K562 (cell line): ENCODE measurements at regions not wholly inside any gene's neighbourhood (a gene's known extent, or its start where the extent isn't known, plus 50 kb on each side); places are given as distances from the start of the nearest gene placed in this dataset.

Experiments
- CEBPB ChIP-seq: fragments of 450-650 bp; IDR thresholded peaks from 2 replicates; pipeline ENCODE4 v1.6.1; 2016; ENCODE audit warnings: missing genetic modification characterization, missing compliant biosample characterization
- ELF2 ChIP-seq: fragments of 250-450 bp; sonication (Bioruptor Pico); IDR thresholded peaks from 2 replicates; pipeline ENCODE4 v1.5.0; 2021; ENCODE audit warnings: mild to moderate bottlenecking
- FOXM1 ChIP-seq, 2 experiments: fragments of 450-650 bp in 1 of 2; sonication (generic) in 1 of 2; formaldehyde crosslinking in 1 of 2; IDR thresholded peaks; 2 replicates each; pipeline versions ENCODE4 v1.6.1 to v1.9.0; 2017 to 2022; ENCODE audit warnings: low read depth in 2 of 2, mild to moderate bottlenecking in 2 of 2, missing genetic modification reagents in 1 of 2, moderate library complexity in 1 of 2
- JUNB ChIP-seq: fragments of 450-650 bp; formaldehyde crosslinking; conservative IDR thresholded peaks from 2 replicates; pipeline ENCODE4 v1.4.0; 2020; ENCODE audit warnings: mild to moderate bottlenecking
- L3MBTL2 ChIP-seq: fragments of 450-650 bp; IDR thresholded peaks from 2 replicates; pipeline ENCODE4 v1.6.1; 2016; ENCODE audit warnings: mild to moderate bottlenecking, moderate library complexity
- POLR2AphosphoS5 ChIP-seq: IDR thresholded peaks from 2 replicates; pipeline ENCODE4 v1.6.1; 2011; ENCODE audit warnings: mild to moderate bottlenecking, low read depth, low read length, moderate library complexity; ENCODE audit not compliant: control insufficient read depth, insufficient read depth
- RAD21 ChIP-seq, 2 experiments: fragments of 250-450 bp in 1 of 2; fragments of 450-650 bp in 1 of 2; sonication (Bioruptor Pico) in 1 of 2; formaldehyde crosslinking in 1 of 2; IDR thresholded peaks in 1 of 2; conservative IDR thresholded peaks in 1 of 2; 2 replicates each; pipeline versions ENCODE4 v1.4.0 to v1.8.0; 2020 to 2022; ENCODE audit warnings: mild to moderate bottlenecking in 2 of 2, moderate library complexity in 1 of 2
- ZNF253 ChIP-seq: fragments of 250-450 bp; sonication (Bioruptor Pico); conservative IDR thresholded peaks from 2 replicates; pipeline ENCODE4 v1.6.1; 2021; ENCODE audit warnings: mild to moderate bottlenecking
- TF ChIP-seq, protein P1 (sequence below): sonication (generic); formaldehyde crosslinking; IDR thresholded peaks from 2 replicates; pipeline ENCODE4 v1.8.1; 2023; ENCODE audit warnings: mild to moderate bottlenecking, missing genetic modification reagents
- TF ChIP-seq, protein P2 (sequence below), 3 experiments: IDR thresholded peaks in 2 of 3; conservative IDR thresholded peaks in 1 of 3; 2 replicates each; pipeline ENCODE4 v1.5.1; 2011 to 2012; ENCODE audit warnings: low read length in 3 of 3, mild to moderate bottlenecking in 3 of 3, control low read depth in 2 of 3, improper control_type of control experiment in 1 of 3, inconsistent platforms in 1 of 3, low read depth in 1 of 3, mixed read lengths in 1 of 3, moderate library complexity in 1 of 3; ENCODE audit not compliant: insufficient read depth in 2 of 3
- TF ChIP-seq, protein P3 (sequence below): sonication (generic); formaldehyde crosslinking; IDR thresholded peaks from 2 replicates; pipeline ENCODE4 v1.8.0; 2022; ENCODE audit warnings: mild to moderate bottlenecking, missing genetic modification reagents
- TF ChIP-seq, protein P4 (sequence below): sonication (generic); formaldehyde crosslinking; IDR thresholded peaks from 2 replicates; pipeline ENCODE4 v1.8.0; 2022; ENCODE audit warnings: mild to moderate bottlenecking, missing genetic modification reagents, borderline replicate concordance

DNA sequence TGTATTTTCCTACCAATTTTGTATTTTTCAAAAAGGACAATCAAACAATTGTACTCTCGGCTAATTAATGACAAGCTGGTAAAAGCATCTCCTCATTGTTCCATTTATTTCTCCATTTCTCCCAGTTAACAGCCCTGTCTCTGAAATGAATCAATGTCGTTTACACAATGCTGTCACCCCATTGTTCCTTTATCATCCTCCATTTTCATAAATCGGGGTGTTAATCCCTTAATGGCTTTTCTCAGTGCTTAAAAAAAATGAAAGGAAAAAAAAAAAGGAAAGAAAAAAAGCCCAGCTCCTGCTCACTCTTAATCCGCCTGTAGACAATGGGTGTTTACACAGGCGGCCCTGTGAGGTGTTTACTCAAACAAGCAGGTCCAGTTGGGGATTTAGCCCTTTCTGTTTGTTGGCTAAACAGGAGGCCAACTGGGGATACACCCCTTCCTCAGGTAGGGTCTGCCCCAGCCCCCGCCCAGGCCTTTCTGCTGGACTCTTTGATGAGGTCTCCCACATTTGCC lies 86.8 kb upstream of the SALL1 start:
- TF ChIP-seq, protein P1, sequence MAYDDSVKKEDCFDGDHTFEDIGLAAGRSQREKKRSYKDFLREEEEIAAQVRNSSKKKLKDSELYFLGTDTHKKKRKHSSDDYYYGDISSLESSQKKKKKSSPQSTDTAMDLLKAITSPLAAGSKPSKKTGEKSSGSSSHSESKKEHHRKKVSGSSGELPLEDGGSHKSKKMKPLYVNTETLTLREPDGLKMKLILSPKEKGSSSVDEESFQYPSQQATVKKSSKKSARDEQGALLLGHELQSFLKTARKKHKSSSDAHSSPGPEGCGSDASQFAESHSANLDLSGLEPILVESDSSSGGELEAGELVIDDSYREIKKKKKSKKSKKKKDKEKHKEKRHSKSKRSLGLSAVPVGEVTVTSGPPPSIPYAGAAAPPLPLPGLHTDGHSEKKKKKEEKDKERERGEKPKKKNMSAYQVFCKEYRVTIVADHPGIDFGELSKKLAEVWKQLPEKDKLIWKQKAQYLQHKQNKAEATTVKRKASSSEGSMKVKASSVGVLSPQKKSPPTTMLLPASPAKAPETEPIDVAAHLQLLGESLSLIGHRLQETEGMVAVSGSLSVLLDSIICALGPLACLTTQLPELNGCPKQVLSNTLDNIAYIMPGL (CRISPR knock-in tag) = no peak
- TF ChIP-seq POLR2AphosphoS5 (no peak), FOXM1 (IDR thresholded peaks at IDR 0.05; ENCODE audit: low read depth) (no peak), FOXM1 (CRISPR knock-in tag; IDR thresholded peaks at IDR 0.05; ENCODE audit: low read depth) (no peak), RAD21 (CRISPR knock-in tag; conservative IDR thresholded peaks at IDR 0.05 in 1 of 2, IDR thresholded peaks at IDR 0.05 in 1 of 2) (no peak), ZNF253 (no peak), L3MBTL2 (no peak), CEBPB (tag) (no peak), JUNB (CRISPR knock-in tag) (no peak), ELF2 (CRISPR knock-in tag) (no peak)
- TF ChIP-seq, protein P2, sequence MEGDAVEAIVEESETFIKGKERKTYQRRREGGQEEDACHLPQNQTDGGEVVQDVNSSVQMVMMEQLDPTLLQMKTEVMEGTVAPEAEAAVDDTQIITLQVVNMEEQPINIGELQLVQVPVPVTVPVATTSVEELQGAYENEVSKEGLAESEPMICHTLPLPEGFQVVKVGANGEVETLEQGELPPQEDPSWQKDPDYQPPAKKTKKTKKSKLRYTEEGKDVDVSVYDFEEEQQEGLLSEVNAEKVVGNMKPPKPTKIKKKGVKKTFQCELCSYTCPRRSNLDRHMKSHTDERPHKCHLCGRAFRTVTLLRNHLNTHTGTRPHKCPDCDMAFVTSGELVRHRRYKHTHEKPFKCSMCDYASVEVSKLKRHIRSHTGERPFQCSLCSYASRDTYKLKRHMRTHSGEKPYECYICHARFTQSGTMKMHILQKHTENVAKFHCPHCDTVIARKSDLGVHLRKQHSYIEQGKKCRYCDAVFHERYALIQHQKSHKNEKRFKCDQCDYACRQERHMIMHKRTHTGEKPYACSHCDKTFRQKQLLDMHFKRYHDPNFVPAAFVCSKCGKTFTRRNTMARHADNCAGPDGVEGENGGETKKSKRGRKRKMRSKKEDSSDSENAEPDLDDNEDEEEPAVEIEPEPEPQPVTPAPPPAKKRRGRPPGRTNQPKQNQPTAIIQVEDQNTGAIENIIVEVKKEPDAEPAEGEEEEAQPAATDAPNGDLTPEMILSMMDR (IDR thresholded peaks at IDR 0.05 in 2 of 3, conservative IDR thresholded peaks at IDR 0.05 in 1 of 3; ENCODE audit: insufficient read depth in 2 of 3, low read depth in 1 of 3, low read length in 3 of 3) = no peak
- TF ChIP-seq, protein P3, sequence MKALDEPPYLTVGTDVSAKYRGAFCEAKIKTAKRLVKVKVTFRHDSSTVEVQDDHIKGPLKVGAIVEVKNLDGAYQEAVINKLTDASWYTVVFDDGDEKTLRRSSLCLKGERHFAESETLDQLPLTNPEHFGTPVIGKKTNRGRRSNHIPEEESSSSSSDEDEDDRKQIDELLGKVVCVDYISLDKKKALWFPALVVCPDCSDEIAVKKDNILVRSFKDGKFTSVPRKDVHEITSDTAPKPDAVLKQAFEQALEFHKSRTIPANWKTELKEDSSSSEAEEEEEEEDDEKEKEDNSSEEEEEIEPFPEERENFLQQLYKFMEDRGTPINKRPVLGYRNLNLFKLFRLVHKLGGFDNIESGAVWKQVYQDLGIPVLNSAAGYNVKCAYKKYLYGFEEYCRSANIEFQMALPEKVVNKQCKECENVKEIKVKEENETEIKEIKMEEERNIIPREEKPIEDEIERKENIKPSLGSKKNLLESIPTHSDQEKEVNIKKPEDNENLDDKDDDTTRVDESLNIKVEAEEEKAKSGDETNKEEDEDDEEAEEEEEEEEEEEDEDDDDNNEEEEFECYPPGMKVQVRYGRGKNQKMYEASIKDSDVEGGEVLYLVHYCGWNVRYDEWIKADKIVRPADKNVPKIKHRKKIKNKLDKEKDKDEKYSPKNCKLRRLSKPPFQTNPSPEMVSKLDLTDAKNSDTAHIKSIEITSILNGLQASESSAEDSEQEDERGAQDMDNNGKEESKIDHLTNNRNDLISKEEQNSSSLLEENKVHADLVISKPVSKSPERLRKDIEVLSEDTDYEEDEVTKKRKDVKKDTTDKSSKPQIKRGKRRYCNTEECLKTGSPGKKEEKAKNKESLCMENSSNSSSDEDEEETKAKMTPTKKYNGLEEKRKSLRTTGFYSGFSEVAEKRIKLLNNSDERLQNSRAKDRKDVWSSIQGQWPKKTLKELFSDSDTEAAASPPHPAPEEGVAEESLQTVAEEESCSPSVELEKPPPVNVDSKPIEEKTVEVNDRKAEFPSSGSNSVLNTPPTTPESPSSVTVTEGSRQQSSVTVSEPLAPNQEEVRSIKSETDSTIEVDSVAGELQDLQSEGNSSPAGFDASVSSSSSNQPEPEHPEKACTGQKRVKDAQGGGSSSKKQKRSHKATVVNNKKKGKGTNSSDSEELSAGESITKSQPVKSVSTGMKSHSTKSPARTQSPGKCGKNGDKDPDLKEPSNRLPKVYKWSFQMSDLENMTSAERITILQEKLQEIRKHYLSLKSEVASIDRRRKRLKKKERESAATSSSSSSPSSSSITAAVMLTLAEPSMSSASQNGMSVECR (CRISPR knock-in tag) = no peak
- TF ChIP-seq, protein P4, sequence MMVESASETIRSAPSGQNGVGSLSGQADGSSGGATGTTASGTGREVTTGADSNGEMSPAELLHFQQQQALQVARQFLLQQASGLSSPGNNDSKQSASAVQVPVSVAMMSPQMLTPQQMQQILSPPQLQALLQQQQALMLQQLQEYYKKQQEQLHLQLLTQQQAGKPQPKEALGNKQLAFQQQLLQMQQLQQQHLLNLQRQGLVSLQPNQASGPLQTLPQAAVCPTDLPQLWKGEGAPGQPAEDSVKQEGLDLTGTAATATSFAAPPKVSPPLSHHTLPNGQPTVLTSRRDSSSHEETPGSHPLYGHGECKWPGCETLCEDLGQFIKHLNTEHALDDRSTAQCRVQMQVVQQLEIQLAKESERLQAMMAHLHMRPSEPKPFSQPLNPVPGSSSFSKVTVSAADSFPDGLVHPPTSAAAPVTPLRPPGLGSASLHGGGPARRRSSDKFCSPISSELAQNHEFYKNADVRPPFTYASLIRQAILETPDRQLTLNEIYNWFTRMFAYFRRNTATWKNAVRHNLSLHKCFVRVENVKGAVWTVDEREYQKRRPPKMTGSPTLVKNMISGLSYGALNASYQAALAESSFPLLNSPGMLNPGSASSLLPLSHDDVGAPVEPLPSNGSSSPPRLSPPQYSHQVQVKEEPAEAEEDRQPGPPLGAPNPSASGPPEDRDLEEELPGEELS = no peak
